ENCODE measurements at regions not wholly inside any gene's neighbourhood (a gene's known extent, or its start where the extent isn't known, plus 50 kb on each side); places are given as distances from the start of the nearest gene placed in this dataset.
"Not testable (repeated sequence)": the region's sequence is repeated elsewhere in the genome, so short reads cannot be mapped to it uniquely, and the experiment has no call there.

DNA sequence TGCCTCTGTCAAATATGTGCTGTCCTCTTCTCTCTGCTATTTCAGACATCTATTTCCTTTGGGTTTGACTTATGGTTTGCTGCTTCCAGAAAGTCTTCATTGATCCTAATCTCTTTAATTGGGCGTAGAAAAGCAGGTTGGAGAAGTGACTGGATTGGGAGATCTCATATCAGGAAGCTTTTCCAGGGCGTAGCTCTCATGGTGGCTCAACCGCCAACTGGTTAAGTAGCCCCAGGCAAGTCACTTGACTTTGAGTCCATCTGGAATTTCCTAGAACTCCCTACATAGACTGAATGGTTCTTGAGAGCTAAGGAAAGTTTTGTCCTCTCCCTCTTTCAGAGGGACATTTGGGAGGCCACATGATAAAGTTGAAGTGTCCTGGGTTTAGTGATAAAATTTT is 192.3 kb upstream of the GLRA1 start:
- no peak for DNase-seq (ENCODE audit: low read depth, low spot score)

DNA sequence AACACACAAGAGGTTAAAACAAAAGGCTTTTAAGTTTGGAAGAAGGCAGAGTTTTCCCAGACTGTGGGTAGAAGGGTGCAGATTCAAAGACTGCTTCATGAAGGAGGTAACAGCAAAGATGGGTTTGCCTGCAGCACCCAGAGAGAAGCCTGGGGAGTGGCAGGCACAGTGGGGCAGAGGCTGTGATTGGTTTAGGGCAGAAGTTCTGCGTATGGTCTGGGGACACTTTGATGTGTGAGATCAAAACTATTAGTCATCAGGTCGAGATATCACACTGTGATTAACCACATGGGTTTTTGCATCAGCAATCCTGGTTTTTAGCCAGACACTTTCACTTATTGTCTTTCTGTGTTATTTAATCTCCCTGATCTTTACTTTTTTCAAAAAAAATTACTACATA is 188.8 kb upstream of the GLRA1 start:
- DNase-seq (ENCODE audit: low read depth, low spot score): no peak

DNA sequence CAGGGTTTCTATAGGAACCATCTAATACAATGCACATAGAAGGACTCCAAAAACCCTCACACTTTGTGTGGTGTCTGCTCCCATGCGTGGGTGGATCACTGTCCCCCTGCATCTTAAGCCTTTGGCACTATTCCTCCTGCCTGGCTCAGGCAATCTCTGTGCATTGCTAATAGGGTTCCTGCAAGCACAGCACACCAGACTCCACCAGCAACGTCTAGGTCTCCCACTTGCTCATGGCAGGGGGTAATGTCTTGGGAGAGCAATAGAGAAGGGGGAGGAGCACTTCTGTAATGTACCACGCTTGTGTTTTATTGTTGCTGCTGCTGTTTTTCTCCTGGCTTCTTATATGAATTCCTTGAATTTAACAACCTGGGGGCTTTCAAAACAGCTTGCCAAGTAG is 182.6 kb upstream of the GLRA1 start:
- DNase-seq (ENCODE audit: low read depth, low spot score): no peak

DNA sequence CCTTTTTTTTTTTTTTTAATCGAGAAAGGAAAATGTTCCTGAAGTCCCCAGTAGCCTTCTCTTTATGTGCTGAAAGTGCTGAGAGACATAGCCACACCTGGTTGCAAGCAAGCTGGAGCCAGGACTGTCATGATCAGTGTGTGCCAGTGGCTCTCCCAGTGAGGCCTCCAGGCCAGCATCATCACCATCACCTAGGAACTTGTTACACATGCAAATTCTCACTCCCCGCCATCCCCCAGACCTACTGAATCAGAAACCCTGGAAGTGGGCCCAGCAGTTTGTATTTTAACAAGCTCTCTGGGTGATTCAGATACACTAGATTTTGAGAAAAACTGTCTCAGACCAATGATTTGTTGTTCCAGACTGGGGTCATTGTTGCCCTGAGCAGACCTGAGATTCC is 181.9 kb upstream of the GLRA1 start:
- DNase-seq (ENCODE audit: low read depth, low spot score): no peak

DNA sequence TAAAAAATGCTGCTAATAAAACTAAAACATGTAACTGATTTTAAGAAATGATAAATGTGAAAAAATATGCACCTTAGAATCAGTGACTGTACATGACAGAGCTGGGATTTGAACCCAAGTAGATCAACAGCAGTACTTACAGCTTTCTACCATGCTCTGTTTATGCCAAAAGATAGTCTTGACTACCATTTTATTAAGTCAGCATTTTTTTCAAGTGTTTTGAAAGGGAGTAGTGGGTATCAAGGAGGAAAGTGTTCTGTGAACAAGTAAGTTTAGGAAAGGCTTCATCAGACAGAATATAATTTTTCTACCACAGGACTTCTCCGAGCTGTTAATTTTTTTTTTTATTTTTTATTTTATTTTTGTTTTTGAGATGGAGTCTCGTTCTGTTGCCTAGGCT is 180.4 kb upstream of the GLRA1 start:
- DNase-seq (ENCODE audit: low read depth, low spot score): no peak

DNA sequence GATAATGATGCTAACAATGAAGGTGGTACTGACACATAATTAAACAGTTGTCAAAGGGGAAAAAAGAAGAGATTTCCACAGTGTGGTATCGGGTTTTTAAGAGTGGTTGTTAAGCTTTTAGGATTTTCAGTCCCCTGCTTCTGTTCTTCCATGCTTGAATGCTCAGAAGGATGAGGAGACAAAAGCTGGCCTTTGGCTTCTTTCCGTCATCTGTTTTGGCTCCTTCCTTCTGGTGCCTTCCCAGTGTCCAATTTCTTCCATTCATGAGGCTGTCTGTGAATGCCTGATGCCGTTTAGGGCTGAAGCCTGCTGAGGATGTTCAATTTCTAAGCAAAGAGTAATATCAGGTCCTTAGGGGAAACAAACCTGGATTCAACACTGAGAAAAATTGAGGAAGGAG is 179.6 kb upstream of the GLRA1 start:
- DNase-seq (ENCODE audit: low read depth, low spot score): no peak

DNA sequence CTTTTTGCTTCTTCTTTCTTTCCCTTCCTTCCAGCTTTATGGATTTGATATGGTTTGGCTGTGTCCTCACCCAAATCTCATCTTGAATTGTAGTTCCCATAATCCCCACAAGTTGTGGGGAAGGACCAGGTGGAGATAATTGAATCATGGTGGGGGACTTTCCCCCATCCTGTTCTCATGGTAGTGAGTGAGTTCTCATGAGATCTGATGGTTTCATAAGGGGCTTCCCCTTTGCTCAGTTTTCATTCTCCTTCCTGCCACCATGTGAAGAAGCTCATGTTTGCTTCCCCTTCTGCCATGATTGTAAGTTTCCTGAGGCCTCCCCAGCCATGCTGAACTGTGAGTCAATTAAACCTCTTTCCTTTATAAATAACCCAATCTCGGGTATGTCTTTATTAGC is 178.3 kb upstream of the GLRA1 start:
- not testable (repeated sequence) for DNase-seq (ENCODE audit: low read depth, low spot score)

DNA sequence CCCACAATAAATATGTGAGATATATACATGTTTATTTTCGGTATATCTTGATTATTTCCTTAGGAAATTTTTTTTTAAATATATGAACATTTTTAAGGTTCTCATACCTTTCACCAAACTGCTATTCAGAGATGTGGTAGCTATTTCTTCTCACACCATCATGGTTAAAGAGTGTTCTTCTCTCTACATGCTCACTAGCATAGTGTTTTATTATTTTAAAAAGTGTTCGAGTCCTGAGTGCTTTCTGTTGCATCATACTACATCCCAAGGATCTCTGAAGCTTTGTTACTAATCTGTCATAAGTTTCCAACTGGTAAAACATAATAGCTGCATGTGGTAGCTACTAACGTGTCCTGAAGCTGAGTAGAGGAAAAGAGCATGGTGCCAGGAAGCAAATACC is 177.4 kb upstream of the GLRA1 start:
- no peak for DNase-seq (ENCODE audit: low read depth, low spot score)

DNA sequence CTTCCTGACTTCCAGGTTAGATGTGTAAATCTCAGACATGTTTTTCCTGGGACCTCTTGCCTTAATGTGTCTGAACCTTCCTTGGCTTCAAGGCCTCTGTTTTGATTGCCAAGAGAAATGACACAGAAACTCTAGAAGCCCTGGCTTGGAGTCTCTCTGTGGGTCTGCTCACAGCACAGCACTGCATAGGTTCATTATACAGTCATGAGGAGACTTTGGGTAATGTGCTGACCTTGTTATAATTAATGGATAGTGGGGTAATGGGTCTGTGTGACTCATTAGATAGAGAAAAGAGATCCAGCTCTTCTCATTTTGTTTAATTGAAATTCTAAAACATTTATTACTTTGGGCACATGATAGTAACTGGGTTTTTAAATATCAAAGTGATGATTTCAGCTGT is 175.8 kb upstream of the GLRA1 start:
- DNase-seq (ENCODE audit: low read depth, low spot score): no peak

DNA sequence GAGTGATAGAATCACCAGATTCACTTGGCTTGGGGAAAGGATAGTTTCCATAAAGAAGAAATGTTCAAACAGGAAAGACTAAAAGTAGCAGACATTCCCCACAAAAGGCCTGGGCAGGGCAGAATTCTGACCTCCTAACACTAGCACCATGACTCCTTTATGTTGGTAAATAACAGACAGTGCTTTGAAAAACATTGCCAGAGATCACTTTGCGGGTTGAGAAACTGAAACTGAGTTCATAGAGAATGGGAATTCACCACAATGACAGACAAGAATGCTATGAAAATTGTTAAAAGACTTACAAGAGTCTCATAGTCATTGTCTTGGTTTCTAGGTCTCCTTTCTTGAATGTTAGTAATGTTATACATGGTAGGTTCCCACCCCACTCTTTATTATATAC is 172.5 kb upstream of the GLRA1 start:
- no peak for DNase-seq (ENCODE audit: low read depth, low spot score)

DNA sequence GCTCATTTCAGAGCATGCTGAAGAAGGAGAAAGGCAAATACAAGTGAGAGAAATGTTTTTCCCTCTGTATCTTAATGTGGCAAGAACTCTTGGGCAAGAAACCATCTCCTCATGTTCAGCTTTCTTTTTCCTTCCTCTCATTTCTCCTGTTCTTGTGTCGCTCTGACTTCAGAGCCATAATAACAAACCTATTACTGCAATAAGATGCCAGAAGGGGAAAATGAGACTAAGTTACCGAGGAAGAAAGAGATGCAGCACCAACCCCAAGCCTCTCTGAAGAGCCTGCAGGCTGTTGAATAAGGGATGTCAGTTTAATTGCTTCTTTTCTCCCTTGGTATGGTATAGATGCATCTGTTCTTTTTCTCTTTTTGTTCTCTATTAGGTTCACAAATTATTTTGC is 170.1 kb upstream of the GLRA1 start:
- DNase-seq (ENCODE audit: low read depth, low spot score): no peak

DNA sequence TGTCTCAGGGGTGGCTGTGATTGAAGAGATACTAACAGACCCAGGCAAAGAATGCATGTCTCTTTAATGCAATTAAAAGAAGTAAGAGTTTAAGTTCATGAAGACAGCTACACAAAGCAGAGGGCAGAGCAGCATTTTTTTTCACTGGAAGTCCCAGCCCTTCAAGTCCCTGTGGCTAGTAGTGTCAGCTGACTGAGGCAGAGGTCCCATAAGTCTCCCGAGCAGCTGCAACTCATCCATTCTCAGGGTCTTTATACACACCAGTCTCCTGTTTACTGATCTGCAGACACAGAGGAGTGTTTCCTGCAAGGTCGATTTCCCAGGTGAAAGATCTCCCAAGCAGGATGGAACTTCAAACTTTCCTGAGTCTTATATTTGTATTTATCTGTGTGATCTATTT is 169.4 kb upstream of the GLRA1 start:
- no peak for DNase-seq (ENCODE audit: low read depth, low spot score)

DNA sequence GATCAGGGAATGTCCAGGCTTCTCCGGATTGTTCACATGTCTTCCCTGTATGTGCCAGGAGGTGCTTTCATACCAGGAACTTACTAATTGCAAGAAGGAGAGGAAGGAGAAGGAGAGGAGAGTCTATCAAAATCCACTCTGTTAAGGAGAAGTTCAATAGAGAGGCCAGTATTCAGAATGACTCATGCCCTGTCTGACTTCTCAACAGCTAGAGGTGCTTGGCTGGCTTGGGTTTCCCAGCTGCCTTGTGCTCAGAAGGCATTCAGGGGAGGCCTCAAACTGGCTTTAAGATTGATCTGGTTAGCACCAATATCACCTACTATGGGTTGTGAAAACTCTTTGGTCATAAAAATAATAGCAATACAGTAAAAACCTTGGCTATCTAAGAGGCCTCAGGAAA is 167.9 kb upstream of the GLRA1 start:
- no peak for DNase-seq (ENCODE audit: low read depth, low spot score)

DNA sequence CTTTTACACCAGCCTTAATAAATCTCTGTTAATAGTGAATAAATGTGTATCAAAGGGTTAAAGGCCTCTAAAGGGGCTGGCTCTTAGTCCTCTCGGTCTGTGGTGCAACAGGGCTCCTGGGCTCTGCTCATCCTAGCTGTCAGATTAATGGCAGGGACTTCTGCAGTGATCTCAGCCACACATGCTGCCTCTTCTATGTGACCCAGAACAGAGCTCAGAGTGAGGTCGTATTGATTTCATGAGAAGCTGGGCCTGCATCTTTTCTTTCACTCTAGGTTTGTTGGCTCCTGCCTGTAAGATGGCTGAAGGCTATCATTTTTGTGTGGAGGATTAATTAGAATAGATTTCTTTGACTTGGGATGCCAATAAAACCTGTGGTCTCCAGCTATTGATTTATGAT is 165.0 kb upstream of the GLRA1 start:
- no peak for DNase-seq (ENCODE audit: low read depth, low spot score)

DNA sequence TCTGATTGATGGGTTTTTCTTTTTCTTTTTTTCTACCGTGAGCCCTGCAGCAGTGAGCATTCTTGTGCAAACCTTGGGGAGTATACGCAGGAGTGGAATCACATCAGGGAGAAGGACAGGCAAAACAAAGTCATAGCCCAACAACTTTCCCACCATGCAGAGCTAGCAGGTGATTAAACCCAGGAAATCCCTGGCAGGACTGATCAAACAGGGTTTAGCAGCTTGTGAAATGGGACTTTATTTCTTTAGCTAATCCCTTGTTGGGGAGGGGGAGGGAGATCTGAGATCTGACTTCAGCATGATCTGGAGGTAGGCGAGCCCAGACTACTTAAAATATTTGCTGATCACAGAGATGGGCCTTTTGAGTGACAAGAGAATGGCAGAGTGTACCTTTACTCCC is 162.0 kb upstream of the GLRA1 start:
- DNase-seq (ENCODE audit: low read depth, low spot score): no peak

DNA sequence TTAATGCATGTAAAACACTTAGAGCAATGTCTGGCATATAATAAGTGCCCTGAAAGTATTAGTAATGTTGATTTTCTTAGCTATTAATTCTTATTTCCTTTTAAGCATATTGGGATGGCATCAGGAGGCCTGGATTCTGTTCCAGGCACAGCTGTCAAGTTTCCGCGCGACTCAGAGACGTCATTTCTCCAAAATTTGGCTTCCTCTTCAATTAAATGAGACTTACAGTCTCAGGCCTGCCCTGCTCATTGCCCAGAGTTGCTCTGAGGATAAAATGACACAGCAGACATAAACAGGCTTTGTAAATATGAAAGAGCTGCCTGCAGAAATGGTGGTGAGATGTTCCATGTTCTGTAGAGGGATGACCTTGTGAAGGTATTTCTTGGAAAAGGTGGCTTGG is 159.8 kb upstream of the GLRA1 start:
- DNase-seq (ENCODE audit: low read depth, low spot score): no peak

DNA sequence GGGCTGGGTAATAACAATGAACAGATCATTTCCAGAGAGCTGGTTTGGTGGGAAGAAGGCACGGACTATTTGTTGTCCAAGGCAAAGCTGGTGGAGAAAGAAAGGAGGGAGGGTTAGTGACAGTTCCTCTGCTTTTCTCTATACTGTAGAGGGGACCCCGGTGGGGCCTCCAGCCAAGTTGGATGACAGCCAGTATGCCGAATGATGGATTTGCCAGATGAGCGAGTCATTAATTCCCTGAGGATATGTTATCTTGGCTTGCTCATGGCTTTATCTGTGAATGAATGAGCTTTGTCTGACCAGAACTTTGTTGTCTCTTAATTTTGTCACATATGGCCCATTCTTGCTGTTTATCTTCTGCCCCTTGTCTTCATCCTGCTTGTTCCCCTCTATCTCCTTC is 158.6 kb upstream of the GLRA1 start:
- DNase-seq (ENCODE audit: low read depth, low spot score): no peak

DNA sequence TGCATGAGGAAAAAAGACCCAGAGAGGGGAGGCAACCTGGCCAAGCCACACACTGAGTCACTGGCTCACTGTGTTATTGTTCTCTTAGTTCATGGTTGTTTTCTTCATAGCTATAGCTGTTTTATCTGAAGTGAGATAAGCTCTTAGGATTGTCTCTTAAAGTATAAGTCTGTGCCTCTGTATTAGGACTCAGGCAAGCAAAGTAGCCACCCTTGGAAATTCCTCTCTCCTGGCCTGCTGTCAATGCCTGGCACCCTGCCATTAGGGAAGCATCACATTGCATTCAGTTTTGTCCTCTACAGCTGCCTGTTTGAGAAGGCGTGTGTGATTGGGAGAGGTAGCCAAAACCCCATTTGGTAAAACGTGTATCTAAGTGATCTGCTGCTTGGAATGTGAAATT is 147.4 kb upstream of the GLRA1 start:
- DNase-seq (ENCODE audit: low read depth, low spot score): no peak

DNA sequence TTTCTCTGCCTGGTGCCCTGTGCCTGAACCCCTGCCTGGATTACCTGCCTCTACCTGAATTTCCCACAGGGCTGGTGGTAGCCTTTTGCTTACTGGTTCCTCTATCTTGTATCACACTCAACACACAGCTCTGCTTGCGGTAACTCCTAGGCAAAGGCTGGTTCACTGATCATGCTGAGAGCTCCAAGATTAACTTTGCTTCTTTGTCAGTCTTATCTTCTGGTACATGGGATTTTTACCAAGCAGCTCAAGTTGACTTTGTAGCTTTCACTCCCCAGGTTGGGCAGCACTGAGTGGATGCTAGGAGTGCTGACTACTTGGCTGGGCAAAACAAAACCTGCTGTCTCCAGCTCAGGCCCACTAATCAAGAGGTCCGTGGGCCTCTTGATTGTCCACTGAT is 145.9 kb upstream of the GLRA1 start:
- DNase-seq (ENCODE audit: low read depth, low spot score): no peak

DNA sequence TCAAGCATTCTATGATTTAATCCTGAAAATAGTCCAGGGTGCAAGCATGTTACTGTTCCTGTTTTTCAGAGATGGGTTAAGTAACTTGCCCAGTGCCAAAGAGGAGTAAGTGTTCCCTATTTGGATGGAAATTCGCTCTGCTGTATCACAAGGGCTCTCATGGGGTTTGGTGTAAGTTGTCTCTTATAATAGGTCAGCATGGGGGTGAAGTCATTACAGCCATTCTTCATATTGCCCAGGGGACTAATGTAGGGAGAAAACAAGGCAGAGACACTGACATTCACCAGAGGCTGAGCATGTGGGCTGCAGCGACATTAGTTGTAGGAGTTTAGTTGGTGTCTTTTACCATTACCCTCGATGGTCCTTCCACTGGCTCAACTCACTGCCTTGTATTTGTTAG is 142.1 kb upstream of the GLRA1 start:
- no peak for DNase-seq (ENCODE audit: low read depth, low spot score)

DNA sequence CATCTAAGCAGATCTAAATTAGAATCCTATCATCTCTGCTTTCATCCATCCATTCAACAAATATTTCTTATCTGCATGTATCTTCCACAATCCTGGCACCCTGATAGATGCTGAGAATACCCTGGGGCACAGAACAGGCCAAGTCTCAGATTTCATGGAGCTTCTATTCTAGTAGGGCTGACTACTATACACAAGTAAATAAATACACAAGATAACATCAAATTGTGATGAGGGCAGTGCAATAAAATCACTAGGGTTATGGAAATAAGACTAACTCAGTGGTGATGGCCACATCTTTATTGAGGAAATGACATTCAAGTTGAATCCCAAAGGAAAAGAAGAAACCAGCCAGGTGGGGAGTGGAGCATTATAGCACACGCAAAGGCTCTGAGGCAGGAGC is 138.4 kb upstream of the GLRA1 start:
- DNase-seq (ENCODE audit: low read depth, low spot score): no peak

DNA sequence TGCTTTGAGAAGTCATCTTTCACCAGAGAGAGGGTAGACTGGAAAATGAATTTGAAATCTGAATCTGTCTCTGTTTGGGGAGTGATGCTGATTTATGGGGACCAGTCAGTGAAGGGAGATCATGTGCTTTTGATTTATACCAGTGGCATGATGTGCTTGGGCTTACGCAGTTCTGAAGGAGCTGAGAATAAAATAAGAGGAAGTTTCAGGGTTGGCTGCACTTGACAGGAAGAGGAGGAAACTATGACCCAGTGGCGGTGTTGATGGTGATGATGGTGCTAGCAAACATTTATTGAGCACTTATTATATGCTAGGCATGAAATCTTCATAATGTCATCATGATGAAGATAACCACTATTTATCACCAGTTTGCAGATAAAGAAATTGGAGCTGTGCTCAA is 136.4 kb upstream of the GLRA1 start:
- no peak for DNase-seq (ENCODE audit: low read depth, low spot score)

DNA sequence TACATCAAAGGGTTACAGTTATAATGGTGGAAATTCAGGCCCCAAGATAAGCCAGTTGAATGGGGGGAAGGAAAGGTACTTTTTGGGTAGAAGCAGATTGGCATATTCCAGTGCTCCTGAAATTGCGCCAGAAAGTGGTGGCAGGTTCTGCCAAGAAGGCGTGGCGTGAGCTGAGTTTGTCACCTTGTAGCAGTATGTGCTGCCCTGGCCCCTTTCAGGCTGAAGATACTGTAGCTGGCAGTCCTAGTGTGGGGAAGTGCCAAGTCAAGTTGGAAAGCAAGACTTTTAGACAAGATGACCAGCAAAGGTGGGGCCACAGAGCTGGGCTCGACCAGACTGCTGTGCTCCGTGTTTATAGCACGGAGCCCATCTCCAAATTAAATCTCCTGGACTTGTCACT is 133.6 kb upstream of the GLRA1 start:
- no peak for DNase-seq (ENCODE audit: low read depth, low spot score)

DNA sequence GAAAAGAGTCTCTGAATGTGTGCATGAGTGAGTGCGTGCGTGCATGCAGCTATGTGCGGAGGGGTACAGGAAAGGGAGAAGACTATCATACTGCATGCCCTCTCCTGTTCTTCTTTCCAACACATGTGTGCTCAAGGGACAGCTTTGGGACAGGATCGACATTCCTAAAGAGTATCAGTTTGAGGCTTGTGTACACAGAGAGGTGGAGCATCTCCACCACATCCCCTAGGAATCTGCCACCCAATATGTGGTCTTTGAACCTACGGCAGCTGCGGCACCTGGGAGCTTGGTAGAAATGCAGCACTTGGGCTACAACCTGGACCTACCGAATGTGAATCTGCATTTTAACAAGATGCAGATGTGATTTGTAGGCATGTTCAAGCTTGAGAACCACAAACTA is 132.3 kb upstream of the GLRA1 start:
- DNase-seq (ENCODE audit: low read depth, low spot score): no peak

DNA sequence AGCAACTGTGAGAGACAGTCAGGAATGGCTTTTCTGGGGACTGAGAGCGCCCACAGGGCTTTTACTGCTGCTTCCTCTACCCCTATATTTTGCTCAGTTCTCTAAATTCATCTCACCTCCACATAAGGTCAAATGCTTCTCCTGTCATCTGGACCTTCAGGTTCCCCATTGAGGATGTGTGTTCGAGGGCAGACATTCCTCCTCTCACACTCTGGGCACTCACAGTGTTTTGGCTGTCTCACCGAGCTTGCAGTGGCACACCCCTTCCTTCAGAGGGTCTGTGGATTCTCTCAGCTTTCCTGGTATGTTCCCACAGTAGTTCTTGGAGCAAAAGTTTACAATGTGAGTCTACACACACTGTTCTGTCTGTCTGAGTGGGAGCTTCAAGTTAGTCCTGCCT is 127.8 kb upstream of the GLRA1 start:
- DNase-seq (ENCODE audit: low read depth, low spot score): no peak
